ENCODE measurements at regions not wholly inside any gene's neighbourhood (a gene's known extent, or its start where the extent isn't known, plus 50 kb on each side); places are given as distances from the start of the nearest gene placed in this dataset.
A peak's percentile ranks its signal among the peaks of the same experiment; 100 is the strongest.
"Not testable (repeated sequence)": the region's sequence is repeated elsewhere in the genome, so short reads cannot be mapped to it uniquely, and the experiment has no call there.

GRCh38 chr2:13227578-13227977, 510.8 kb downstream of the TRIB2 start:
- no peak for DNase-seq

- DNase-seq, result no peak
These were observed 513.5 kb downstream of the TRIB2 start for GRCh38 chr2:13230221-13230620.

GRCh38 chr2:13240061-13240460, 523.3 kb downstream of the TRIB2 start:
- no peak for DNase-seq

GRCh38 chr2:13240789-13241487, 524.2 kb downstream of the TRIB2 start:
- no peak for DNase-seq

- DNase-seq, result no peak
These were observed 535.9 kb downstream of the TRIB2 start for GRCh38 chr2:13252615-13253014.

GRCh38 chr2:13255485-13255884, 538.7 kb downstream of the TRIB2 start:
- DNase-seq, result no peak

- peak; percentile 1 for DNase-seq
These were observed 543.7 kb downstream of the TRIB2 start for GRCh38 chr2:13260402-13260801.

- no peak for DNase-seq
These were observed 549.4 kb downstream of the TRIB2 start for GRCh38 chr2:13266166-13266565.

- no peak for DNase-seq
These were observed 568.0 kb downstream of the TRIB2 start for GRCh38 chr2:13284688-13285087.

GRCh38 chr2:13289310-13289709, 572.6 kb downstream of the TRIB2 start:
- DNase-seq, result no peak

- not testable (repeated sequence) for DNase-seq
These were observed 591.7 kb downstream of the TRIB2 start for GRCh38 chr2:13308478-13308805.

GRCh38 chr2:13308989-13309388, 592.3 kb downstream of the TRIB2 start:
- no peak for DNase-seq

- no peak for DNase-seq
These were observed 615.3 kb downstream of the TRIB2 start for GRCh38 chr2:13332060-13332459.

- DNase-seq, result not testable (repeated sequence)
These were observed 617.3 kb downstream of the TRIB2 start for GRCh38 chr2:13334071-13334470.

GRCh38 chr2:13334545-13334944, 617.8 kb downstream of the TRIB2 start:
- DNase-seq, result no peak

- no peak for DNase-seq
These were observed 619.3 kb downstream of the TRIB2 start for GRCh38 chr2:13335862-13336535.

GRCh38 chr2:13351068-13351467, 634.3 kb downstream of the TRIB2 start:
- DNase-seq, result no peak

- DNase-seq, result no peak
These were observed 636.3 kb downstream of the TRIB2 start for GRCh38 chr2:13353083-13353482.

- DNase-seq, result no peak
These were observed 637.3 kb downstream of the TRIB2 start for GRCh38 chr2:13354031-13354430.

GRCh38 chr2:13381928-13382327, 665.2 kb downstream of the TRIB2 start:
- DNase-seq, result not testable (repeated sequence)

- DNase-seq, result not testable (repeated sequence)
These were observed 672.4 kb downstream of the TRIB2 start for GRCh38 chr2:13389172-13389571.

- DNase-seq, result no peak
These were observed 673.9 kb downstream of the TRIB2 start for GRCh38 chr2:13390676-13391075.

- no peak for DNase-seq
These were observed 684.6 kb downstream of the TRIB2 start for GRCh38 chr2:13401312-13401711.

GRCh38 chr2:13413989-13414388, 697.3 kb downstream of the TRIB2 start:
- no peak for DNase-seq

All from right kidney (tissue), 1 donor.